Skin epidermis (tissue), 12 donors: ENCODE measurements at regions not wholly inside any gene's neighbourhood (a gene's known extent, or its start where the extent isn't known, plus 50 kb on each side); places are given as distances from the start of the nearest gene placed in this dataset.
"Not testable (repeated sequence)": the region's sequence is repeated elsewhere in the genome, so short reads cannot be mapped to it uniquely, and the experiment has no call there.

Experiments used
- H3K27ac ChIP-seq, 21 experiments: fragments of 200-600 bp; sonication (generic) in 11 of 21; one replicate each; pipeline ENCODE4 v1.5.0; 2020; ENCODE audit warnings: mild to moderate bottlenecking in 3 of 21, inconsistent platforms in 2 of 21, moderate library complexity in 2 of 21
- H3K4me3 ChIP-seq, 7 experiments: fragments of 200-600 bp; sonication (generic) in 2 of 7; one replicate each; pipeline ENCODE4 v1.5.0; 2020; ENCODE audit warnings: inconsistent platforms in 2 of 7, mild to moderate bottlenecking in 2 of 7, moderate library complexity in 1 of 7

GRCh38 chr10:109239371-109239770 lies 683.9 kb downstream of the XPNPEP1 start:
- no peak overlapping the region for H3K27ac ChIP-seq
- no peak overlapping the region for H3K4me3 ChIP-seq

- no peak overlapping the region for H3K4me3 ChIP-seq
- H3K27ac ChIP-seq: no peak overlapping the region
These were observed 685.6 kb downstream of the XPNPEP1 start for GRCh38 chr10:109237682-109238081.

- no peak overlapping the region for H3K27ac ChIP-seq
- H3K4me3 ChIP-seq: no peak overlapping the region
These were observed 686.3 kb downstream of the XPNPEP1 start for GRCh38 chr10:109237050-109237449.

GRCh38 chr10:109223533-109223932 lies 699.8 kb downstream of the XPNPEP1 start:
- H3K27ac ChIP-seq, H3K4me3 ChIP-seq: not testable (repeated sequence)

GRCh38 chr10:109219935-109220605 lies 703.2 kb downstream of the XPNPEP1 start:
- H3K27ac ChIP-seq: no peak overlapping the region
- no peak overlapping the region for H3K4me3 ChIP-seq

- Histone ChIP-seq H3K27ac (no peak overlapping the region), H3K4me3 (no peak overlapping the region)
These were observed 705.1 kb downstream of the XPNPEP1 start for GRCh38 chr10:109218207-109218606.

- no peak overlapping the region for H3K27ac ChIP-seq
These were observed 707.8 kb downstream of the XPNPEP1 start for GRCh38 chr10:109215291-109216075.

GRCh38 chr10:109214891-109215290 lies 708.4 kb downstream of the XPNPEP1 start:
- H3K27ac ChIP-seq, H3K4me3 ChIP-seq: not testable (repeated sequence)

More at GRCh38 chr10:109215291-109216075, 707.8 kb downstream of the XPNPEP1 start:
- no peak overlapping the region for H3K4me3 ChIP-seq

- no peak overlapping the region for H3K27ac ChIP-seq
- no peak overlapping the region for H3K4me3 ChIP-seq
These were observed 716.0 kb downstream of the XPNPEP1 start for GRCh38 chr10:109207361-109207760.

- H3K4me3 ChIP-seq: no peak overlapping the region
- H3K27ac ChIP-seq: no peak overlapping the region
These were observed 717.3 kb downstream of the XPNPEP1 start for GRCh38 chr10:109205929-109206585.

GRCh38 chr10:109203646-109204353 lies 719.5 kb downstream of the XPNPEP1 start:
- Histone ChIP-seq H3K4me3 (no peak overlapping the region), H3K27ac (no peak overlapping the region)

GRCh38 chr10:109202111-109202510 lies 721.2 kb downstream of the XPNPEP1 start:
- Histone ChIP-seq H3K27ac (no peak overlapping the region), H3K4me3 (no peak overlapping the region)

GRCh38 chr10:109200646-109201045 lies 722.7 kb downstream of the XPNPEP1 start:
- Histone ChIP-seq H3K27ac (no peak overlapping the region), H3K4me3 (no peak overlapping the region)

GRCh38 chr10:109191823-109192222 lies 731.5 kb downstream of the XPNPEP1 start:
- Histone ChIP-seq H3K4me3 (no peak overlapping the region), H3K27ac (no peak overlapping the region)

- no peak overlapping the region for H3K27ac ChIP-seq
- H3K4me3 ChIP-seq: no peak overlapping the region
These were observed 732.0 kb downstream of the XPNPEP1 start for GRCh38 chr10:109191341-109191740.

- H3K27ac ChIP-seq: no peak overlapping the region
- no peak overlapping the region for H3K4me3 ChIP-seq
These were observed 735.6 kb downstream of the XPNPEP1 start for GRCh38 chr10:109187677-109188076.

GRCh38 chr10:109183366-109183765 lies 739.9 kb downstream of the XPNPEP1 start:
- Histone ChIP-seq H3K27ac (no peak overlapping the region), H3K4me3 (no peak overlapping the region)

GRCh38 chr10:109178591-109178990 lies 744.7 kb downstream of the XPNPEP1 start:
- no peak overlapping the region for H3K4me3 ChIP-seq
- no peak overlapping the region for H3K27ac ChIP-seq

GRCh38 chr10:109174526-109174925 lies 748.8 kb downstream of the XPNPEP1 start:
- Histone ChIP-seq H3K27ac (no peak overlapping the region), H3K4me3 (no peak overlapping the region)

- no peak overlapping the region for H3K4me3 ChIP-seq
- H3K27ac ChIP-seq: no peak overlapping the region
These were observed 749.4 kb downstream of the XPNPEP1 start for GRCh38 chr10:109173937-109174336.
